Raji (cell line): ENCODE measurements at regions not wholly inside any gene's neighbourhood (a gene's known extent, or its start where the extent isn't known, plus 50 kb on each side); places are given as distances from the start of the nearest gene placed in this dataset.

Source experiments
- POLR2A ChIP-seq: IDR thresholded peaks from 2 replicates; pipeline ENCODE4 v1.6.1; 2011; ENCODE audit warnings: low read depth, low read length, control low read depth; ENCODE audit not compliant: insufficient read depth

DNA sequence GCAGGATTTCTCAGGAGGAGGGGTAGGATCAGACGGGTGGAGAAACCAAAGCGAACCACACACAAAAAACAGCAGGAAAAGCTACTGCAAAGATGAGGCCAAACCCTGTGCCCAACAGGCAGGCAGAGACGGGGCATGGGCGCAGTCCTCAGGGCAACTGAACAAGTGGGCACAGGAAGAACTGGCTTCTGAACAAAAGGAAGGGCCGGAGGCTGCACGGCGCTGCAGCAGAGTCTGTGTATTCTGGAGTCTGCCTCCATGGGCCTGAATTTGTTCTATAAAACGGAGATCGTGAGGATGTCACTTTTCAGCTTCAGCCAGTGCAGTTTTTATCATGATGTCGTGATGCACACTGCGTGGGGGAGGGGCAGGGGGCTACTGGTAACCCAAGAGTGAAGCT is 1026.0 kb downstream of the TBC1D22A start:
- TF ChIP-seq POLR2A = no peak

DNA sequence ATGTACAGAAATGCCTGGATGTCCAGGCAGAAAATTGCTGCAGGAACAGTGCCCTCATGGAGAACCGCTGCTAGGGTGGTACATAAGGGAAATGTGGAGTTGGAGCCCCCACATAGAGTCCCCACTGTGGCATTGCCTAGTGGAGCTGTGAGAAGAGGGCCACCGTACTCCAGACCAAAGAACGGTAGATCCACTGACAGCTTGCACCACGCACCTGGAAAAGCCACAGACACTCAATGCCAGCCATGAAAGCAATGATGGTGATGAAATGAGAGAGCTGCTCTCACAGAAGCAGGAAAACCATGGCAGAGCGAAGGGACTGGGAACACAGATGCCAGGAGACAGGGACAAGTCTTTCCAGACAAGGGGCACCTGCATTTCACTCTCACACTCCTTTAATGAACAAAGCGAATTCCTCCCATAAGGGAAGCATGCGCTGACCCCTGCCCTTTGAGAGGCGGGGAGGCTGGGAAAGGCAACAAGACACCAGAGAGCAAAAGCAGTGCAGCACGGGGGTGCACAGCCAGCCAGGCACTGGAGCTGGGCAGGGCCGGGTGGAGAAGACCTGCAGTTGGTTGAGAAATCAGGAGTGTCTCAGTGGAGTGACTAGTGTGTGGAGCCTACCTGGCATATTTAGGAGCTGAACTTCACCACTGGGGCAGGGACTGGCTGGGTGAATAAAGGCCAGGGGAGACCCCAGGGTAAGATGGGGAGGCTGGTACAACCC is 1025.2 kb downstream of the TBC1D22A start:
- no peak for TF ChIP-seq POLR2A

DNA sequence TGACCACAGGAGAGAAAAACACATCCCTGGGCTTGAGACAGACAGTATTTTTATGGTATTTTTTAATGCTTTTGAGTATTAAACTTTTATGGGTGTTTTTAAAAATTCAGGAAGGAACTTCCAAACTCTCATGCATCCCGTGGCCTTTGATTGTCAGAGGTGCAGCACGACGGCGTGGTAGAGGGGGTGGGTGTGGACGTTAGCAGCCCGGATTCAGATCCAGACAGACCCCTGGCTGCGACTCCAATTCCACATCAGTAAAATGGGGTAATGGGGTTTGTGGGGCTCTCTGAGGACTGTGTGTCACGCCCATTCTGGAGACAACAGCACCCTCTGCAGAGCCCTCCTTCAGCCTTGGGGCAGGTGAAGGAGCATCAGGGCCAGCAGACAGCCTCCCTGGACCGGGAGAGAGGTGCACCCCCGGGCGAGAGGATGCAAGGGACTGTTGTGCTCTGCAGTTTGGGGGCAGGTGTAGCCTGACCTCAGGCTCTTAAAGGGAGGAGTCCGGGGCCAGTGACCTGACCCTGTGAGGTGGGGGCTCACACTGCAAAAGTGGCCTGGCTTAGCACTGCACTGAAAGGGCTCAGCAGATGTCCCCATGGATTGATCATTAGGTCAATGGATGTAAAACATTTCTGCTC is 1024.3 kb downstream of the TBC1D22A start:
- no peak for TF ChIP-seq POLR2A

DNA sequence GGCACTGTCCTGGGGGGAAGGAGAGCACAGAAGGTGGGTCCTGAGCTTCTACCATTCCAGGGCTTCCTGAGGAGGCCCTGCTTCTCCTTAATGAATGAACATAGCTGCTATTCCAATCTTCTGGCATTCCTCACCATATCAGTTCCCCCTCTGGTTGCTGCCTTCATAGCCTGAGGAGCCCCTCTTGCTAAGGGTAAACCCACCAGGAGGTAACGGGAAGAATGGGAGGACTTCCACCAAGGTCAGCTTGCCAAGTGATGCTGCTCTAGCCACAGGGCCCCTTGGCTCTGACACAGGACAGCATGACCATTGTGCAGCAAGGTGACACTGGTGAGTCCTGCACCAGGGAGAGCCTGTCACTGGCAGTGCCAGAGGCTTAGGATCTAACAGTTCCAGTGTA is 1022.5 kb downstream of the TBC1D22A start:
- no peak for TF ChIP-seq POLR2A

DNA sequence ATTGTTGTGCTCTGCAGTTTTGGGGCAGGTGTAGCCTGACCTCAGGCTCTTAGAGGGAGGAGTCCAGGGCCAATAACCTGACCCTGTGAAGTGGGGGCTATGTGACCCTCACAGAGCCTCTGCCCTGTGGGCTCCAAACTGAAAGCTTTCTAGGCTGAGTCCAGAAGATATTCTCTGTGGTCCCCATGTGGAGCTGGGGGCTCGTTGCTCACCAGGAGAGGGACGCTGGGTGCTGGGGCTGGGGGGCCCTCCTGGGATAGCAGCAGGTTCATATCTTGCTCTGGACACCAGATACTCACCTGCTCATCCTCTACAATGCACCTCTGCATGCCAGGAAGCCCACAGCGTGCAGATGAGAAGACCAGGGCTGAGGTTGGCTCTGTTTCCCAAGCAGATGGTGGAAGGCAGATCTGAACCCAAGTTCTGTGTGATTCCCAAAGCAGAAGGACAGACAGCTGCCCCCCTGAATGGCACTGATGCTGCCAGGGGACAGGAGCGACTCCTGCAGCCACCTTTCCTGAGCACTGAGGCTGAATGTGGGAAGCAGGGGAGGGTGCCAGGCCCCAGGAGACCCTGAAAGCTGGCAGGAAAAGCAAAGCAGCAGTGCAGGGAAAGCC is 1022.0 kb downstream of the TBC1D22A start:
- no peak for TF ChIP-seq POLR2A

DNA sequence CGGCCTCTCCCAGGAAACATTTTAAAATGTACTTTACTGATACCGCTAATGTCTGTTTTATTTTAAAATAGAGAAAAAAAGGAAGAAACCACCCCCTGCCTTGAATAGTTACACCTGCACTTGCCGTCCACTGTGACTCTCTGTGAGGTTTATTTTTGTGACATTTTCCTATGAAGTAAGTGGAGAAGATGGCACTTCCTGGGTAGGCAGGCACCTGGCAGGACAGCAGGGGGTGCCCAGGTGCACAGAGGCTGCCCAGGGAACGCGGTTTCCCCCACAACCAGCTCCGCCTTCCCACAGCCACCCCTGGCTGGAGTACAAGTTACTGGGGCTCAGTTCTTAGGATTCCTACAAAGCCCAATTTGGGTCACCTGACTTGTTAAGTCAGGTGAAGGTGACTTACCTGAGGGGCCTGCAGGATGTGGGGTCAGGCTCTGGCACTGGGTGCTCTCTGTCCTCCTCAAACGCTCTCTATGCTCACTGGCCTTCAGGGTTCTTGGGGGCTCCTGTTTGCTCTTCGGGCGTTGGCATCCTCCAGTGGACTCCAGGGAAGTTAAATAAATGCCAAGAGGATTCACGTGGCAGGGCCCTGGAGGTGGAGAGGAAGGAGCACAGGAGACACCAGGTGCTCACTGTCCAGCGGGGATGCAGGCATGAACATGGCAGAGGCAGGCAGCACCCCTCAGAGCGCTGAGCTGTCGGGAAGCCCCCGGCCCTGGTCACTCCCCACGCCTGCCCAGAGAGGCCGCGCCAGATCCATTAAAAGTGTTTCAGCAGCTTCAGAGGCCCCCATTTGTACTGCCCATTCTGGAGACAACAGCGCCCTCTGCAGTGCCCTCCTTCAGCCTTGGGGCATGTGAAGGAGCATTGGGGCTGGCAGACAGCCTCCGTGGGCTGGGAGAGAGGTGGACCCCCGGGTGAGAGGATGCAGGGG is 1021.2 kb downstream of the TBC1D22A start:
- TF ChIP-seq POLR2A = no peak

DNA sequence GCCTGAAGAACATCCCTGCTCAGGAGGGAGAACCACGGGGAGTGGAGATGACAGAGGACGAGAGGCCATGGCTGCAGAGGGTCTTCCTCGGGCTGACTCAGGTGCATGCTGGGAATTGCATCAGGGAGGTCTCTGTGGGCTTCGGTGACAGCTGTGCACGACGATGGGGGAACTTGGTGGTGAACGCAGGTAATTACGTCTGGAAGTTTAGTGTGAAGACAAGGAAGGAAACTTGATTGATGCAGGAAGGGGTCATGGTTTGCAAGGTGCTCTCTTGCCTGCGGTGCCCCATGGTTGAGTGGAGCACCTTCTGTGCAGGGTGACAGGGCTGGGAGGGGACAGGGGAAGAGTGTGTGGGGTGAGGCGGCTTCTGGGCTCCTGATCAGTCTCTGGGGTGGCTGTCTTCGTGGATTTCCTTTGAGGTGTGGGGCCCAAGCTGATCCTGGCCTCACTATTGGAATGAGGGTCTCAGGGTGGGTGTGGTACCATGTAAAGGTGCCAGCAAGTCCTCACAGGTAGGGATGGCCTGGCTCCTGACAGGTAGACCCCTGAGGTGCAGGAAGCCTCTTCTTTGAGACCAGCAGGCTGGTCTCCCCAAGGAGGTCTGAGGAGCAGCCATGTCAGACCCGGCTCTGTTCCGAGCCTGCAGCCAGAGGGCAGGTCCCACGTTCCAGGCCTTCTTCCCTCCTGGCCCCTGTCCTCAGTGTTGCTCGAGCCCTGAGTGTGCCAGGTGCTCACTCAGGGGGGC is 1020.1 kb downstream of the TBC1D22A start:
- no peak for TF ChIP-seq POLR2A

DNA sequence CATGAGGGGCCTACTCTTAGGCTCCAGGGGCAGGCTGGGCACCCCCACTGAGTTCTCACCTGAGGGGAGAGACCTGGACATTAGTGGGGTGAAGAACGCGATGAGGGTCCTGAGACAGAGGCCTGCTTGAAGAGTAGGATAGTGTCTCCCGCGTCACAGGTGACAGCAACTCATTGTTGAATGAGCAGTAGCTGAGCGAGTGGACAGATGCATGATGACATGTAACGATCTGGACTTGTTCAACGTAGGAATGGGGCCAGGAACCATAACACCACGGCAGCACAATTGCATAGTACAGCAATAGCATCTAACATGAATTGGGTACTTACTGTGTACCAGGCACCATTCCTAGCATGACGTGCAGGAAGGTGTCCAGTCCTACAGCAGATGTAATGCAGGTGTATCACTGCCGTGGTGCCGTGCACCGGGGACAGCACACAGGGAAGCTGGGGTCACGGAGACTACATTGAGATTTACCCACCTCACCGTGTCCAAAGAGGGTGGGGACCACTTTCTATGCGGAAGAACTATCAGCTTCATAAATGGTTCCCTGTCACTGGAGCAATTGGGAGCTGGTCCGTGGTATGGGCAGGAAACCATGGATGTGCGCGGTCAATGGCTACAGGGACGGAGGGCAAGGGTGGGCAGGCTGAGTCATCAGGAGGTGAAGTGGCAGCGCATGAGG is 1019.1 kb downstream of the TBC1D22A start:
- TF ChIP-seq POLR2A = no peak

DNA sequence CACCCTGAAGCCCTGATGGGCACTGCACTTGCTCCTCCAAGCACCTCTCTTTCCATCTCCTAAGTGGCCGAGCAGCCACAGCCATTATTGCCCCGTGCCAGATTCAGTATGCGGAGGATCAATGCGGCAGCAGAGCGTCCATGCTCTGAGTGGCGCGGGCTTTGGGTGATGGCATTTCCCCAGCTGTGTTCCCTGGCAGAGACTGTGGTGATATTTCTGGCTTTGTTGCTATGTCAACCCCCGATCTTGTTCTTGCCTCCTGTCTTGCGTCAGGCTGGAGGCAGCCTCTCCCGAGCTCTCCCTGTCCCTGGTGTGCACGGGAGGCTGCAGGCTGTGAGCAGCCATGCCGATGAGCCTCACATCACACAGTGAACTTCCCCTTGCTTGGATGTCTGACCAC is 1018.6 kb downstream of the TBC1D22A start:
- no peak for TF ChIP-seq POLR2A

DNA sequence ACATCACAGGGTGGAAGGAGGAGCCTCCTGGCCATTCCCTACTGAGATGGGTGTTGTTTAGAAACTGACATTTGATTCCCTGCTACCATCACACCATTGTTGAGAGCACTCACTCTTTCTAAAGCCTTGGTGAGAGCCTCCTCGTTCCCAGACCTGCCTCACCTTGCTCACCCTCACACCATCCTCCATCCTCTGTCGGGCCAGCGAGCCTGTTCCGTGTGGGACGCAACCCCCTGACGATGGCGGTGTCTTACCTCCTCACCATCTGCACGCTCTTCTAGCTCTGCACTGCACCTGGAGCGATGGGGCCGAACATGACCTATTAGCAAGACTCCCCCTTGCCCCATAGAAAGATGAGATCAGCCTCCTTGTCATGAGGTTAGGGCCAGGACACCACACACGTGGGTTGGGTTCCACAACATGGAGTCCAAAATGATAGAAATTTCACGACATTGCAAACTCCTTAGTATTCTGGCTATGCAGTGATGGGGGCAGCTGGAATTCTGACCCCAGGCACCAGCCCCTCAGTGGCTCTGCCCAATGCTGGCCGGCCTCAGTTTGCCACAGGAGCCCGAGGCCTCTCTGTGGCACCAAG is 1017.9 kb downstream of the TBC1D22A start:
- no peak for TF ChIP-seq POLR2A

DNA sequence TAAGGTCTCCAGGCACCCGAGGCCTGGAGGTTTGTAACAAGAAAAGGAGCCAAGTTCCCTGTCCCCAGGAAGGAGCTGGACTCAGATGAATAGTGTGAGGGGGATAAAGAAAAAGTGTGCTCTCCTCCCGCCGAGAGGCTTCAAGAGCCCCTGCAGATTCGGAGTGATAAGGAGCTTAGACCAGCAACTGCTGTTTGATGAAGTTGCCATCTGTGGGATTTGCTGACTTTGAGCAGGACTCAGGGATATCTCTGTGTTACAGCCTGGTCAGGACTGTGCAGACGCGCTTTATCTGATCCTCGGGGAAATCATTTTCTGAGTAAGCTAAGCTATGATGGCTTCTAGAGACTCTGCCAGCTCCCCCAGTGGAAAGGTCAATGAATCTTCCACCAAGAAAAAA is 1017.0 kb downstream of the TBC1D22A start:
- no peak for TF ChIP-seq POLR2A

DNA sequence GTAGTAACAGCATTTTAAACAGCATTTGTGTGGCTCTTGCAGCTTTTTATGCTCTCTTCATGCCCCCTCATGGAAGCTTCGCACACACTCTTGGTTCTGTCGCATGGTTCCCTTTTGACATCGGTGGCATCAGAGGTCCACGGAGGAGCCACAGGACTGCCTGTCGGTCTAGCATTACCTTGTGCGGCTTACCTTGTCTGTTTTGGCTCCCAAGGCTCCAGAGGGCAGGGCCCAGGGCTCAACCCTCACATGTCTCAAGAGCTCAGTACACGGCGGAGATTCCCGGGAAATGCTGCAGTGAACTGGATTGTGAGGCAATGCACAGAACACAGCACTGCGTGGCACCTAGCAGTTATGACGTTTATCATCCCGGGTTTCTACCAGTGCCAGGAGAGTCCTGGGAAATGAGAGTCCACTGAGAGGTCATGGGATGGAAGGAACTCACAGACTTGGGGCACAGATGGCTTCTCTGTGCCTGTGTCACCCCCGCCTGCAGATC is 1015.8 kb downstream of the TBC1D22A start:
- no peak for TF ChIP-seq POLR2A

DNA sequence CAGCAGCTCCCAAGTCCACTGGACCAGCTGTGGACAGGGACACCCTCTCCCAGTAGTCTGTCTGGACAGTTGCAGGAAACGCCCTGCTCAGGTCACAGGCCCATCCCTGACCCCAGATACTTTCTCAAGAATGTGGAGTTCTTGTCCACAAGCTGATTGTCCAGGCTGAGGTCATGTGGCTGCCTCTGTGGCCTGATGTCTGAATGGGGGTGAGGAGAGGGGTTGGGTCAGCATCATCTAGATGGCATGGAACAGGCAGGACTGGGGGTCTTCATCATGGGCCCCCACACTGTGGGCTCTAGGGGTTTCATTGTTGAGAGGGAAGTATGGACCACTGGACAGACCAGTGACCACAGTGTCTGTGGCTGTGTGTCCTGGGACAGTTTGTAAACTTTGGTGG is 1015.0 kb downstream of the TBC1D22A start:
- no peak for TF ChIP-seq POLR2A

DNA sequence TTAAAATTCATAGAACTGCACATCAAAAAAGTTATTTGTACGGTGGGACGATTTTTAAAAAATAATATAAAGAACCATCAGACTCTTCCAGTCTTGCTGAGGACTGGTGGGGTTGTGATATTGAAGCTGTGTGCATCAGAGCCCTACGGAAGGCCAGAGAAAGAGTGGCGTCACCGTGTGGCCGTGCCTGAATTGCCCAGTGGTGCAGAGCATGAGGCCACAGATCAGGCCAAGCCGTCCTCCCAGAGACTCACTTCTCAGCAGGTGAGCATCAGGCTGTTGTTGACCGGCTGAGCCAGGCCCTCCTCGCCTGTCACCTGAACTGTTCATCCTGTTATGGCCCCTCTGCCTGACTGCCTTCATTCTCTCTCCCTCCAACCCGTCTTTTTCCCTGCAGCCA is 1013.9 kb downstream of the TBC1D22A start:
- TF ChIP-seq POLR2A = no peak

DNA sequence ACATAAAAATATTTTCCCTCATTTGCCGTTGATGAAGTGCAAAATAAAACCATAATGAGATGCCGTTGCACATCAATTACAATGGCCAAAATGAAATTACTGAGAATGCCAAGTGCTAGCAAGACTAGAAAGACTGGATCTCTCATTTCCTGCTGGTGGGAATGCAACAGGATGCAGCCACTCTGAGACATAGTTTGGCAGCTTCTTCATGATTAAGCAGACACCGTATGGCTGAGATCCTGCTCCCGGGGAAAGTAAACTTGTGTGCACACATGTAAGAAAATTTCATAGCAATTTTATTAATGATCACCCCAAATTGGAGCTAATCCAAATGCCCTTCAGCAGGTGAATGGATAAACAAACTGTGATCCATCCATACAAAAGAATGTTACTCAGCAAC is 1013.2 kb downstream of the TBC1D22A start:
- no peak for TF ChIP-seq POLR2A
